ENCODE measurements at regions not wholly inside any gene's neighbourhood (a gene's known extent, or its start where the extent isn't known, plus 50 kb on each side); places are given as distances from the start of the nearest gene placed in this dataset.

GRCh38 chr20:51888291-51888690 is 86.0 kb upstream of the SALL4 start:
- no peak for DNase-seq (ENCODE audit: low read depth in 1 of 2, low spot score in 1 of 2)
- in situ Hi-C loops (cut with HindIII; ENCODE audit: low pct_unique_long_range_greater_than_20kb, low sequenced_read_pairs), result no loop called here
- TF ChIP-seq JUND (IDR thresholded peaks at IDR 0.05; ENCODE audit: low read depth), result no peak

- in situ Hi-C loops (cut with HindIII; ENCODE audit: low pct_unique_long_range_greater_than_20kb, low sequenced_read_pairs), result no loop called here
- DNase-seq (ENCODE audit: low read depth in 1 of 2, low spot score in 1 of 2), result no peak
- no peak for TF ChIP-seq JUND (IDR thresholded peaks at IDR 0.05; ENCODE audit: low read depth)
Observed at GRCh38 chr20:51886891-51887608, 84.7 kb upstream of the SALL4 start.

GRCh38 chr20:51886341-51886740 is 84.0 kb upstream of the SALL4 start:
- TF ChIP-seq JUND (IDR thresholded peaks at IDR 0.05; ENCODE audit: low read depth), result no peak
- in situ Hi-C loops (cut with HindIII; ENCODE audit: low pct_unique_long_range_greater_than_20kb, low sequenced_read_pairs), result no loop called here
- DNase-seq (ENCODE audit: low read depth in 1 of 2, low spot score in 1 of 2), result no peak

- TF ChIP-seq JUND (IDR thresholded peaks at IDR 0.05; ENCODE audit: low read depth), result no peak
- DNase-seq (ENCODE audit: low read depth in 1 of 2, low spot score in 1 of 2), result no peak
- in situ Hi-C loops (cut with HindIII; ENCODE audit: low pct_unique_long_range_greater_than_20kb, low sequenced_read_pairs), result no loop called here
Observed at GRCh38 chr20:51884561-51884960, 82.2 kb upstream of the SALL4 start.

GRCh38 chr20:51880188-51880587 is 77.9 kb upstream of the SALL4 start:
- no peak for TF ChIP-seq JUND (IDR thresholded peaks at IDR 0.05; ENCODE audit: low read depth)
- in situ Hi-C loops (cut with HindIII; ENCODE audit: low pct_unique_long_range_greater_than_20kb, low sequenced_read_pairs), result no loop called here
- no peak for DNase-seq (ENCODE audit: low read depth in 1 of 2, low spot score in 1 of 2)

- no peak for TF ChIP-seq JUND (IDR thresholded peaks at IDR 0.05; ENCODE audit: low read depth)
- in situ Hi-C loops (cut with HindIII; ENCODE audit: low pct_unique_long_range_greater_than_20kb, low sequenced_read_pairs), result no loop called here
- no peak for DNase-seq (ENCODE audit: low read depth in 1 of 2, low spot score in 1 of 2)
Observed at GRCh38 chr20:51876313-51876940, 74.1 kb upstream of the SALL4 start.

GRCh38 chr20:51873652-51874051 is 71.3 kb upstream of the SALL4 start:
- no peak for DNase-seq (ENCODE audit: low read depth in 1 of 2, low spot score in 1 of 2)
- in situ Hi-C loops (cut with HindIII; ENCODE audit: low pct_unique_long_range_greater_than_20kb, low sequenced_read_pairs), result no loop called here
- no peak for TF ChIP-seq JUND (IDR thresholded peaks at IDR 0.05; ENCODE audit: low read depth)

- no peak for TF ChIP-seq JUND (IDR thresholded peaks at IDR 0.05; ENCODE audit: low read depth)
- in situ Hi-C loops (cut with HindIII; ENCODE audit: low pct_unique_long_range_greater_than_20kb, low sequenced_read_pairs), result no loop called here
- DNase-seq (ENCODE audit: low read depth in 1 of 2, low spot score in 1 of 2), result peak in 1 of 2 experiments; percentile 28
Observed at GRCh38 chr20:51871943-51872342, 69.6 kb upstream of the SALL4 start.

GRCh38 chr20:51869002-51869401 is 66.7 kb upstream of the SALL4 start:
- TF ChIP-seq JUND (IDR thresholded peaks at IDR 0.05; ENCODE audit: low read depth), result no peak
- DNase-seq (ENCODE audit: low read depth in 1 of 2, low spot score in 1 of 2), result no peak
- in situ Hi-C loops (cut with HindIII; ENCODE audit: low pct_unique_long_range_greater_than_20kb, low sequenced_read_pairs), result no loop called here

GRCh38 chr20:51867251-51867650 is 64.9 kb upstream of the SALL4 start:
- in situ Hi-C loops (cut with HindIII; ENCODE audit: low pct_unique_long_range_greater_than_20kb, low sequenced_read_pairs), result no loop called here
- TF ChIP-seq JUND (IDR thresholded peaks at IDR 0.05; ENCODE audit: low read depth), result no peak
- DNase-seq (ENCODE audit: low read depth in 1 of 2, low spot score in 1 of 2), result no peak

- no peak for DNase-seq (ENCODE audit: low read depth in 1 of 2, low spot score in 1 of 2)
- no peak for TF ChIP-seq JUND (IDR thresholded peaks at IDR 0.05; ENCODE audit: low read depth)
- in situ Hi-C loops (cut with HindIII; ENCODE audit: low pct_unique_long_range_greater_than_20kb, low sequenced_read_pairs), result no loop called here
Observed at GRCh38 chr20:51864967-51865366, 62.6 kb upstream of the SALL4 start.

- no peak for DNase-seq (ENCODE audit: low read depth in 1 of 2, low spot score in 1 of 2)
- in situ Hi-C loops (cut with HindIII; ENCODE audit: low pct_unique_long_range_greater_than_20kb, low sequenced_read_pairs), result no loop called here
- TF ChIP-seq JUND (IDR thresholded peaks at IDR 0.05; ENCODE audit: low read depth), result no peak
Observed at GRCh38 chr20:51862796-51863195, 60.5 kb upstream of the SALL4 start.

GRCh38 chr20:51861726-51862466 is 59.6 kb upstream of the SALL4 start:
- in situ Hi-C loops (cut with HindIII; ENCODE audit: low pct_unique_long_range_greater_than_20kb, low sequenced_read_pairs), result no loop called here
- TF ChIP-seq JUND (IDR thresholded peaks at IDR 0.05; ENCODE audit: low read depth), result no peak
- DNase-seq (ENCODE audit: low read depth in 1 of 2, low spot score in 1 of 2), result no peak
